ENCODE measurements at regions not wholly inside any gene's neighbourhood (a gene's known extent, or its start where the extent isn't known, plus 50 kb on each side); places are given as distances from the start of the nearest gene placed in this dataset.

DNA sequence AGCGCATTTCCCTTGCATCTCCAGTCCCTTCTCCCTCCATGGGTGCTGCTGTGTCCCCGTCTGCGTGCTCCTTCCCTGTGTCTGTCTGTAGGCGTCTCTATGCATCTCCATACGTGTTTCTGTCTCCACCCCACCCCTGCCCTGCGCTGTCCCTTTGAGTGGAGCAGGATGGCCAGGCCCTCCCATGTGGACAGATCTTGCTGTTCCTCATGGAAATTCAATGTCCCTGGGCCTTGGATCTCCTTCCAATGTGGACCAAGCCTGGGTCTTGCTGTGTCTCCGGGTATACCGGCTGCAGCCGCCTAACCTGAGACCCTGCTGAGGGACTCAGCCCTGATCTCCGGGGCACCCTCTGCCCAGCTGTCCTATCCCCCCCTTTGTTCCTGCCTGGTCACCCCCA, 172.7 kb downstream of the BMP7 start:
- intact Hi-C loops (cut with DNase I) = loop anchor here (5.0 kb wide), 1 partner anchor 254 kb away; no protein-coding TSS in a partner anchor
- 64 to 83% methylated on average over 10 of the region's 10 CpGs for WGBS, 2 donors

DNA sequence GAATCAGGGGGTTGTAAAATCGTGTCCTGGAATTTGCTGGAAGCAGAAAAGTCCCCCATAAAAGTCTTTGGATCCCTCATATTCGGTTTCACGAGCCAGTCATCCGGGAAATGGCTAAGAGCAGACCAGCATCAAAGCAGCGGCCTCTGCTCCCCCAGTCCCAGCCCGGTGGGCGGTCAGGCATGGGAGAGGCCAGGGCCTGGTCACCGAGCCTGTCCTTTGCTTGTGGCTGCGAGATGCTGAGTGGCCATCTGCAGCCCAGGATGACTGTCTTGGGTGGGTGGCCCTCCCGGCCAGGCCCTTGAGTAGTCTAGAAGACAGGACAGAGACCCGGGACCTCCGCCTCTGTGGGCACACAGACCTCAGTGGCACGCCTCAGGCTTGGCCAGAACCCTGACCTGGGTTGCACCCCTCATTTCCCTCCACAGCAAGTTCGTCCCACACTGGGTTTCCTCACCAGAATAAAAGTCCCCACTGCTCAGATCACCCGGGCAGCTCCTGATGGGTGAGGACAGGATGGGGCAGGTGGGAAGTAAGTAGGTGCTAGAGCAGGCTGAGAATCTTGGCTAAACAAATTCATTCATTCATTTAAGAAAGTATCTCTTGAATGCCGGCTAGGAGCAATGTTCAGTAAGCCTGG, 172.1 kb downstream of the BMP7 start:
- TF ChIP-seq POLR2A (IDR thresholded peaks at IDR 0.05) = no peak
- TF ChIP-seq, protein P1, sequence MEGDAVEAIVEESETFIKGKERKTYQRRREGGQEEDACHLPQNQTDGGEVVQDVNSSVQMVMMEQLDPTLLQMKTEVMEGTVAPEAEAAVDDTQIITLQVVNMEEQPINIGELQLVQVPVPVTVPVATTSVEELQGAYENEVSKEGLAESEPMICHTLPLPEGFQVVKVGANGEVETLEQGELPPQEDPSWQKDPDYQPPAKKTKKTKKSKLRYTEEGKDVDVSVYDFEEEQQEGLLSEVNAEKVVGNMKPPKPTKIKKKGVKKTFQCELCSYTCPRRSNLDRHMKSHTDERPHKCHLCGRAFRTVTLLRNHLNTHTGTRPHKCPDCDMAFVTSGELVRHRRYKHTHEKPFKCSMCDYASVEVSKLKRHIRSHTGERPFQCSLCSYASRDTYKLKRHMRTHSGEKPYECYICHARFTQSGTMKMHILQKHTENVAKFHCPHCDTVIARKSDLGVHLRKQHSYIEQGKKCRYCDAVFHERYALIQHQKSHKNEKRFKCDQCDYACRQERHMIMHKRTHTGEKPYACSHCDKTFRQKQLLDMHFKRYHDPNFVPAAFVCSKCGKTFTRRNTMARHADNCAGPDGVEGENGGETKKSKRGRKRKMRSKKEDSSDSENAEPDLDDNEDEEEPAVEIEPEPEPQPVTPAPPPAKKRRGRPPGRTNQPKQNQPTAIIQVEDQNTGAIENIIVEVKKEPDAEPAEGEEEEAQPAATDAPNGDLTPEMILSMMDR (IDR thresholded peaks at IDR 0.05) = no peak
- intact Hi-C loops (cut with DNase I) = loop anchor here (5.0 kb wide), 1 partner anchor 253 kb away; no protein-coding TSS in a partner anchor
- DNase-seq (no peak), ATAC-seq (no peak)
- peaks cover 0 to 6% of the 10 kb centered on the region in 2 donors for H3K27me3 ChIP-seq
- H3K36me3 ChIP-seq (replicated peaks in 1 of 2; ENCODE audit: insufficient read depth in 1 of 2, low read depth in 2 of 2) = no peaks in the 10 kb centered on the region
- H3K4me1 ChIP-seq = peaks cover 7% of the 10 kb centered on the region
- no peak overlapping the region for H3K4me3 ChIP-seq
- no peaks in the 10 kb centered on the region for H3K9me3 ChIP-seq
- no peak overlapping the region for H3K27ac ChIP-seq
- 66 to 68% methylated on average over 8 to 16 of the region's 16 CpGs for WGBS, 2 donors

More for the DNA sequence above, 172.7 kb downstream of the BMP7 start:
- TF ChIP-seq, protein P1 (IDR thresholded peaks at IDR 0.05) = no peak
- TF ChIP-seq POLR2A (IDR thresholded peaks at IDR 0.05) = no peak
- Histone ChIP-seq H3K27ac (no peak overlapping the region), H3K27me3 (peaks cover 0 to 6% of the 10 kb centered on the region in 2 donors), H3K9me3 (no peaks in the 10 kb centered on the region), H3K4me3 (no peak overlapping the region), H3K4me1 (peaks cover 7% of the 10 kb centered on the region), H3K36me3 (replicated peaks in 1 of 2; ENCODE audit: insufficient read depth in 1 of 2, low read depth in 2 of 2) (no peaks in the 10 kb centered on the region)
- ATAC-seq (no peak), DNase-seq (no peak)

DNA sequence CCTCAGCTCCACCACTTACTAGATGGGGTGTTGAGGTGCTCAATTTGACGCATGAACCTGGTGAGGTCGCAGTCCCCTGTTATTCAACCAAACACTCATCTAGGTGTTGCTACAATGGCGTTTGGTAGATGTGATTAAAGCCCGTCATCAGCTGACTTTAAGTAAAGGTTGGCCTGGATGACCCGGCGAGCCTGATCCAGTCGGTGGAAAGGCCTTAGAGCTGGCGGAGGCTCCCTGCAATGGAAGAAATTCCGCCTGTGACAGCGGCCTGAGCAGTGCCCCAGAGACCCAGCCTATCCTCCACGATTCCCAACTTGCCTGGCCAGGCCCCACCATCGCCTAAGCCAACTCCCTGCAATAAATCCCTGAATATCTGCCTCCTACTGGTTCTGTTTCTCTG, 171.4 kb downstream of the BMP7 start:
- WGBS, 2 donors = 67 to 72% methylated on average over 3 to 12 of the region's 12 CpGs
- Histone ChIP-seq H3K4me3 (no peak overlapping the region), H3K9me3 (no peaks in the 10 kb centered on the region), H3K27ac (no peak overlapping the region), H3K27me3 (peaks cover 0 to 6% of the 10 kb centered on the region in 2 donors), H3K4me1 (peaks cover 7% of the 10 kb centered on the region), H3K36me3 (replicated peaks in 1 of 2; ENCODE audit: insufficient read depth in 1 of 2, low read depth in 2 of 2) (no peaks in the 10 kb centered on the region)
- DNase-seq (no peak), ATAC-seq (no peak)
- intact Hi-C loops (cut with DNase I) = loop anchor here (5.0 kb wide), 1 partner anchor 252 kb away; no protein-coding TSS in a partner anchor
- TF ChIP-seq, protein P1 (IDR thresholded peaks at IDR 0.05) = no peak
- no peak for TF ChIP-seq POLR2A (IDR thresholded peaks at IDR 0.05)

DNA sequence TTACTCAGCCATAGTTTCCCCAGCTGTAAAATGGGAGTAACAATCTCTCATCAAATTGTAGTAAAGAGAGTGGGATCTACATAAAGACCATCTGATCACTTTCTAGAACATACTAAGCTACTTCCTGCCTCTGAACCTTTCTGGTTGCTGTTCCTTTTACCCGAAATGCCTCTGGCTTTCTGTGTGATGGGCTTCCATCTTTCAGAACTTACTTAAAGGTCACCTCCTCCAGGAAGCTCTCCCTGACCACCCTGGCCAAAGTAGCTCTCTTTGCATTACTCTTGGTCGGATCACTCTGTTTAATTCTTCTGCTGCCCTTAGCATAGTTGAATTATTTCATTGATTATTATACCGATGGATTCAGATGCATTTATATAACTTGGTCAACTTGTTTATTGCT, 171.0 kb downstream of the BMP7 start:
- no peak for TF ChIP-seq POLR2A (IDR thresholded peaks at IDR 0.05)
- TF ChIP-seq, protein P1 (IDR thresholded peaks at IDR 0.05) = no peak
- intact Hi-C loops (cut with DNase I) = no loop called here
- H3K27ac ChIP-seq = no peak overlapping the region
- H3K36me3 ChIP-seq (replicated peaks in 1 of 2; ENCODE audit: insufficient read depth in 1 of 2, low read depth in 2 of 2) = no peaks in the 10 kb centered on the region
- 70 to 74% methylated on average over 3 of the region's 3 CpGs for WGBS, 2 donors
- peaks cover 7% of the 10 kb centered on the region for H3K4me1 ChIP-seq
- no peak overlapping the region for H3K4me3 ChIP-seq
- H3K27me3 ChIP-seq = peaks cover 0 to 6% of the 10 kb centered on the region in 2 donors
- no peak for ATAC-seq
- DNase-seq = no peak
- H3K9me3 ChIP-seq = no peaks in the 10 kb centered on the region
